ENCODE measurements at regions not wholly inside any gene's neighbourhood (a gene's known extent, or its start where the extent isn't known, plus 50 kb on each side); places are given as distances from the start of the nearest gene placed in this dataset.
"Not testable (repeated sequence)": the region's sequence is repeated elsewhere in the genome, so short reads cannot be mapped to it uniquely, and the experiment has no call there.

DNA sequence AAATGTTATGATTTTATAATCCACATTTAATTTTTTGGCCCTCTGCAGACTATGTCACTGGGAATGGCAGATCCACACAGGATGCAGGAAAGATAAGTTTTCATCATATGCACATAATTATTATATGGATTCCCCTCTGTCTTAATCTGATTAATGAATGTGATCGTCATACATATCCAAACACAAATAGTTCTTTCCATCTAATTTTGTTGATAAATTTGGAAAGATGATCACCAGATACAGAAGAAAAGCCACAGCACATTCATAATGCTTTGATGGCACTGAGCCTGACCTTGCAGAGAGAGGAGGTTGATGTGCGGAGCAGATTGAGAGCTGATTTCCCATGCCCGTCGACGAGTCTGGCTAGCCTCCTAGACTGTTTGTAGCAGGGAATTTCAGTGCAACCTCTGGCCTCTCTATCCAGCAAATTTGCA lies 471.5 kb downstream of the EPM2A start:
- no peak for DNase-seq

DNA sequence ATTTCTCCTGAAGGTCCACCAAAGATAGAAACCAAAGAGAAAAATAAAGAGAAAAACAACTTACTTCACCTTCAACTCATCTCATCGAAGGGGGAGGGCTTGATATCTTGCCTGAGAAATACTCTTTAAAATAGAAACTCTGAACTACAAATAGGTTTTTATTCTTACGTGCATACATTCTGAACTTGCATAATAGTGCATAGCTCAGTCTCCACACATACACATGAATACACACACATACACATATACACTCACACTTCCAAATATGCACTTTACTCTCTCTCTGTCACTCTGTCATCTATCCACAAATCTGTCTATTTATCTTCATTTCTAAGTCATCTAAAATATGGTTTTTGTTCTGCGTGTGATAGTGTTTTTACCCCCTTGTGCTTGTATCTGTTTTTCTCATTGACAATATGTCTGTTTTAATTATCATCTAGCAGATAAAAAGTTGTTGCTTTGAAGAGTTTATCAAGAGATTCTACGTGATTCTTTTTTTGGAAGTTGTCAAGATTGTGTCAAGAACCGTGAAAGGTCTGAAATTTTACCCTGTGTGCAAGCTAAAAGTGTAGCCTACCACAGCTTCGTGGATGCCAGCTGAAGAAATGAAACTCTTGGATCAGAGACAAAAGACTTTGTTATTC lies 468.8 kb downstream of the EPM2A start:
- DNase-seq = no peak

DNA sequence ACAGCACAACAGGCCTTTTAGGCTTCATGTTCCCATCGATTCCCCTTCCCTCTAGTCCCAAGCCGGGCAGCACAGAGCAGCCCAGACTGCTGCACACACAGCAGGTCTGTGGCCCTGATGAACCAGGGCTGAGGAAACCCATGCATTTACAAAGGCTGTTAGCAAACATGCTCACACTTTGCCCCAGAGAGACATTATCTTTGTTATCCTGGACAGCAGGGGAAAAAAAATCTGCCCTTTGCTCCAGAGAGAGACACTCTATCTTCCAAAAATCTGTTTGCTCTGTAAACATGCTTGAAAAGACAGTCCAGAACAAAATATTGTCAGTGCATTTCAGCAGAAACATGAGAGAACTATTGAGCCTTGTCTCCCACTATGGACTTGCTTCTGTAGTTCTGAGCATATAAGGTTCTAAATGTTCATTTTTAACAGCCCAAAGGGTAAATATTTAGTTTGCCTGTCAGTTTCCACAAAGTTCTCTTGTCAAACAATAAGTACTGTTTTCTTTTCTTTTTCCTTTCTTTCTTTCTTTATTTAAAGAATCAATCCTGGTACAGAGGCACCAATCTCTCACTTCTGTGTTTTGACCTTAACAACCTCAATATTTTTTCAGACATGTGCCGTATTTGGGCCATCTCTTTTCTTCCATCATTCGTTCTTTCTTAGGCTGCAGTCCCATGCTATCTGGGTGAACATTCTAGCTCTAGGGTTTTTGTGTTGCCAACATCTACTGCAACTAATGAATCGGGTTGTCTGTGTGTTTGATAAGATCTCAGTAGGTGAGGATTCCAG lies 468.0 kb downstream of the EPM2A start:
- no peak for DNase-seq

DNA sequence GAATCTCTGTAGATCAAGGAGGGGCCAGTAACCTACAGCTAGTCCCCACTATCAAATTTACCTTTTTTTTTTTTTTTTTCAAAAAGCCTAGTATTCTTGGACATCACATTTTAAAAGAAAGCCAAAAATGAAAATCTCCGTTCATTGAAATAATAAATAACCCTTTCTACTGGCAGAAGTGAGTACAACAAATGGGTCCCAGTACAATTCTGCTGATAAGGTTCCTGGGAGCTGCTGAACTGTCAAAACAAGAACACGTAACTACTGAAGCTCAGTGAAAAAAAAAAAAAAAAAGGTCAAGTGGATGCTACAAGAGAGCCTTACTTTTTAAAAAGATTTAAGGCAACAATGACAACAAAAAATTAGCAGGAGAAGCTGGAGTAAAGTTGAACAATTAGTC lies 464.9 kb downstream of the EPM2A start:
- DNase-seq = no peak

DNA sequence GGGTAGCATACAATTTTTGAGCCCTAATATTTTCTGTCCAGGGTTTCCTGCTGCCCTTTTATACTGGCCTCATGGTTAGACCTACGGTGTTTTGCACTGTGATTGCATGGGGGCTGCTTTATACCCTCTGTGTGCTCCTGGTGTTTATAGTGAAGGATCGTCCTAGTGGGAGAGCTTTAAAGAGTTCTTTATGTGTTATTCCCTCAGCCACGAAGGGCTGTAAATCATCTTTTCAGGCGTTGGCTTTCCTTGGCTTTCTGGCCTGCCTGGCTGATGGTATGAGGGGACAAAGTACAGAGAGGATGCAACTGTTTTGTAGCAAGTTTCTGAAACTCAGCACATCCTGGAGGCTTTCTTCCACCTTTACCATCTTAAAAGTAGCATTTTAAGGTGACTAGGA lies 464.3 kb downstream of the EPM2A start:
- DNase-seq = no peak

DNA sequence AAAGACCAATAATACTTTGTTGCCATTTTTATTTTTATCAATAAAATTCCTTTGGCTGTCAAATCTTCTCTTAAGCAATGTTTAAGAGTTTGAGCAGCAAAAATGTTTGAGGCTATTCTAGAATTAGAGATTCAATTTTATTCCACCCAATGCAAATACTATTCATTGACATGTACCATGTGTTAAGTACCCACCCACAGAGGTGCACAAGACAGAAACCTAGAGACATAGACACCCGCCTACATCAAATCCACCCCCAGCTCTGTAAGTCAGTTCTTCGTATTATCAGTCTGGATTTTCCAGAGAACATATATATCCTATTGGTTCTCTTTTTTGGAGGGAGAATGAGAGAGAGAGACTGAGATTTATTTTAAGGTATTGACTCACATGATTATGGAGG lies 463.7 kb downstream of the EPM2A start:
- DNase-seq = no peak

DNA sequence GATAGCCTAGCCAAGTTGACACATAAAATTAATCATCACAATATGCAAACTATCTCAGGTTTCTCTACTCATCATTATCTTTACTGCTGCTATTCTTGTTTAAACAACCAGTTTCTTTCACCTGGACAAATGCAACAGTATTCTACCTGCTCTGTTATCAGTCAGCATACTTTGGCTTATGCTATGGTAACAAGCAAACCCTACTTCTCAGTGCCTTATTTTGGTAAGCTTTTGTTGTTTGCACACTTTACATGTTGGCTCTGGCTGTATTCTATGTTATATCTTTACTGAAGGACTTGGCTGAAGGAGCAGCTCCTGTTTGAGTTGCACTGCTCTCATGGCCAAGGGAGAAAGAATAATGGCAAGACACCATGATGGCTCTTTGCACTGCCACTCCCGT lies 463.1 kb downstream of the EPM2A start:
- DNase-seq = no peak

DNA sequence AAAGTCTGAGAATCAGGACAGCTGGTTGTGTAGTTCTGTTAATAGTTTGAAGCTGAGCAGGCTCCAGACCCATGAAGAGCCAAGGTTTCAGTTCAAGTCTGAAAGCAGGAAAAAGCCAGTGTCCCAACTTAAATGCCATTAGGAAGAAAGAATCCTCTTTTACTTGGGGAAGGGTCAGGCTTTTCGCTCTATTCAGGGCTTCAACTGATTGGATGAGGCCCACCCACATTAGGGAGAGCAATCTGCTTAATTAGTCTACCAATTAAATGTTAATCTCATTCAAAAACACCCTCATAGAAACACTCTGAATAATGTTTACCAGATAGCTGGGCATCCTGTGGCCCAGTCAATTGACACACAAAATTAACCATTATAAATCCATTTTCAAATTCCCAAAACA lies 462.2 kb downstream of the EPM2A start:
- no peak for DNase-seq

DNA sequence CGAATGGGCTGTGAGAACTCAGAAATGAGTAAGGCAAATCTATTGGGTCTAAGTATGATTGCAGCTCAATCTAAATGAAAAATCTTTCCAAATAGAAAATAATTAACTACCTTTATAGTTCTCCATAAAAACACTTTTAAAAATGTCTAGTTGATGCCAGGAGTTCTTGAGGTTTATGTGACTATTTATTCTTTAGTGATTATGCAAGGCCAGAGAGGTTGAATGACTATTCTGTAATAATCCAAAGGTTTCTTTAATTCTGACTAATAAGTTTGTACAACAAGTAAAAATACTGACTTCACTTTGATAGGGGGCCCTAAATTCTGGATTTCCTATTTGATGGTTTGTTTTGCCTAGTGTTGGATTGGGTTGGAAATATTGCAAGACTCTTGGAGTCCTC lies 461.2 kb downstream of the EPM2A start:
- no peak for DNase-seq

DNA sequence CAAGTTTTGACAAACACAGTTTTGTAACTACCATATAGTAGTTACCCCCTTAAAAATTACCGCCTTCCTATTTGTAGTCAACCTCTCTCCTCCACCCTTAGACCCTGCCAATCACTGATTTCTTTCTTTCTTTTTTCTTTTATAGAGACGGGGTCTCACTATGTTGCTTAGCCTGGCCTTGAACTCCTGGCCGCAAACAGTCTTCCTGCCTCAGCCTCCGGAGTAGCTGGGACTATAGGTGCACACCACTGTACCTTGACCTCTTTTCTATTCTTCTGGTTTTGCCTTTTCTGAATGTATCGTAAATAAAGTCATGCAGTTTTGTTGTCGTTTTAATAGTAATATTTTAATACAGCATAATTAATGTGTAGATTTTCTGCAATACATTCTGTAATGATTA lies 460.3 kb downstream of the EPM2A start:
- DNase-seq = no peak

DNA sequence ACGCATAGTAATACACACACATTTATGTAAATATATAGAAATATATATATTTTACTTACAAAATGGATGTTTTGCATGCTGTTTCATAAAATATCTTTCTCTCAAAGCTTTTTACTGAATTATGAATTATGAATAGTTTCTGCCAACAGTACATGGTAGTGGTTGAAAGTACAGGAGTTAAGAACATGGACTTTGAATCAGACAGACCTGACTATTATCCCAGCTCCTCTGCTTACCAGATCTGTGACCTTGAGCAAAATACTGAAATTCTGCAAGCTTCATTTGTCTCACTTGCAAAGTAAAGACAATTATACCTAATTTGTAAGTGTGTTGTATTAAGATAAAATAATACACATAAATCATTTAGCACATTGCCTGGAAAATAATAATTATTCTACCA lies 459.5 kb downstream of the EPM2A start:
- DNase-seq = no peak

DNA sequence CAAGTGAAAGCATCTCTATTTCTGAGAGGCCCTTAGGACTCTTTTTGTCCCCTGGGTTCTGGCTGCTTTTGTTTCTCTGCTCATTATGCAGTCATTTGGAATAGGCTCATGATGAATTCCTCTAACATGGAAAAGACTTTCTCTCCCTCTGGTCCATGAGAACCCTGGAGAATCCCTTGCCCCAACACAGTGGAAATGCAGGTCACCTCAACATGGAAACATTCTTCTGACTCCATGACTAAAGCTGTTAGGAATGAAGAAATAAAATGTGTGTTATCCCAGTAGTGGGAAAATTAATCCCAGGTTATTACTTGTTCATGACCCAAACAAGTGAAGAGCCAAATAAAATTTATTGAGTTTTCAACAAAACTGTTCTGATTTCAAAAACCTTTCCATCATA lies 458.6 kb downstream of the EPM2A start:
- no peak for DNase-seq

DNA sequence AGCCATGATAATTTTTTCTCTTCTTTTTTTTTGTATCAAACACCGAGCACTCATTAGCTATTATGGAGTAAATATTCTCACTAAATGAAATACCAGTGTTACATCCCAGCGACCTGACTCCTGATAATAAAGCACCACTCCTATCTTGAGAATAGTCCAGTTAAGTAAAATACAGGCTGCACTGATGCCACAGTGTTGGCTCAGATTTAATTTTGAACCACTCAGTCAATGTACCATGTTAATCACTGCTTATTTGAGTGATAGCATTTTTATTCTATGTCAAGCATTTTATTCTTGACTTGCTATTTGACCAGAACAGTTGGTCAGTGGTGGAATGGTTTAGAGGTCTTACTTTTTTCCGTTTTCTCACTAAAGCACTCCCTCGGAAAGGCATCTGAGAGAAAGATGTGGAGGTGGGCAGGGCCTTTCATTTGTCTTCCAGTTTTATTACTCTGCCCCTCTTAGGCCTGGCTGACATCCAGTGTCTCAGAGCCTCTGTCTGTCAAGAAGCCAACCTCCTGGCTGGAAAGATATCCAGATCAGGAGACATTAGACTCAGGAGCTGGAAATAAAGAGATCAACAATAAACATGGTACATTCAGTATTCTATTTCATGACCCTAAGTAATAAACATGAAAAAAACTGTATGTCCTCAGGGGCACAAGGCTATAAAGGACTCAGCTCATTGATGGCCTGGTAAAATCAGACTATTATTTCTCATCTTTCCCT lies 457.8 kb downstream of the EPM2A start:
- DNase-seq = no peak

DNA sequence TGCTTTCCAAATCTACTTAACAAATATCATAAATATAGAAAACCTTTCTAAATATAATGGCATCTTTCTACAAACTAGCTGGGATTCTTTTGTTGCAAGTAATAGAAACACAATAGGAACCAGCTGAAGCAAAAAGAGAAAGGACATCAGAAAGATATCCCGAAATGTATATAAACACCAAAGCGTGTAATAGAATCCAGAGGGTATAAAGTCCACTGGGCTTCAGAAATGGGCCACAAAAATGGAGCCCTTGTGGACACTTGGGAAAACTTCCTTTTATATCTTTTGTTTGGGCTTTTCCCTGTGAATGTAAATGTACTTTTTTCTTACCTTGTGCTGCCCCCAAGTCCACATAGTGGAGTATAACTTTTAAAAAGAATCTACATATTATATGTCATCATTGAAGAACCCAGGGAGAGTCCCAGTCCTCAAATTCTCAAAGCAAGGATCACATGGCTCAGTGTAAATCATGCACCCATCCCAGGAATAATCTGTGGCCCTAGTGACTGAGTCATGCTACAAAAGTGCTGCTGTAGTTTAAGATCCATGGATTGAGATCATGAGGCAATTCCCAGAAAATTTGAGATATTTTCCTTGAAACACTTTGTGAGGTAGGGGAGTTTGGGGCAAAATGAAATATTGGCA lies 457.0 kb downstream of the EPM2A start:
- no peak for DNase-seq

DNA sequence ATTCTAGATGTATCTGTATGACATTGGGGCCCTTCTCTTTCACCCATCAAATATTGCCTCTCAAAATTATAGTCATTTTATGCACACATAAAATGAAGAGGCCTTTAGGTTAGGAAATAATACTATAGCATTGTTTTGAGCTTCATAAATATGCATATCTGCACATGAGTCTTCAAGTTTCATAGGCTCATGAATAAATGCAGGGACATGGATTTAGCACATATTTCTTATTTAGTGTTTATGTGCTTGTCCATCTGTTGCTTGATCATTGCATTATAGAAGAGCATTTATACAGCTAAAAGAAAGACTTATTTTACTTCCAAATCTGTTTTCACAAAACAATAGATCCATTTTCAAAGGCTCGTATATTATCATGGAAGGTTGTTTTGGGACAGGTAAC lies 455.8 kb downstream of the EPM2A start:
- DNase-seq = no peak

DNA sequence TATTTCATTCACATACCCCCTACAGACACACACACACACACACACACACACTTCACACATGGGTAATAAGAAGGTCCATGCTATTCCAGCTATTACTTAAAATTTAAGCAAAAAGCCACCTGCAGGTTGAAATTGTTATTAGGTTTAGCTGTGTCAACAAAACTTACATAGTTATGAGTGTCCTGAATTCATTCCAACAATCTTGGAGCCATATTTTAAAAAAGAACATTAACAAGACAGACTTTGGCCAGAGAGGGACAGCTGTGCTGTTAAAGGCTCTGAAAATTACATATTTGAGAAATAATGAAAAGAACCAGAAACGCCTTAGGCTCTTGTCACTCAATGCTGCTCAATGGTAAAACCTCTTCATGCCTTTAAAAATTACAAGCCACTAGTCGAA lies 455.3 kb downstream of the EPM2A start:
- no peak for DNase-seq

DNA sequence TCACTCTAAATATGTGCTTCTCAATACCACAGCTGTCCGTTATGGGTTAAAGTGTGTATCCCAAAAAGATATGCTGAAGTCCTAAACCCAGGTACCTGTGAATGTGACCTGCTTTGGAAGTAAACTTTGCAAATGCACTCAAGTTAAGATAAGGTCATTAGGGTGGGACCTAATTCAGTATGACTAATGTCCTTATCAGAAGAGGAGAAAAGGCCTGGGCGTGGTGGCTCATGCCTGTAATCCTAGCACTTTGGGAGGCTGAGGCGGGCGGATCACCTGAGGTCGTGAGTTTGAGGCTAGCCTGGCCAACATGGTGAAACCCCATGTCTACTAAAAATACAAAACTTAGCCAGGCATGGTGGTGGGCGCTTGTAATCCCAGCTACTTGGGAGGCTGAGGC lies 452.1 kb downstream of the EPM2A start:
- DNase-seq = not testable (repeated sequence)

DNA sequence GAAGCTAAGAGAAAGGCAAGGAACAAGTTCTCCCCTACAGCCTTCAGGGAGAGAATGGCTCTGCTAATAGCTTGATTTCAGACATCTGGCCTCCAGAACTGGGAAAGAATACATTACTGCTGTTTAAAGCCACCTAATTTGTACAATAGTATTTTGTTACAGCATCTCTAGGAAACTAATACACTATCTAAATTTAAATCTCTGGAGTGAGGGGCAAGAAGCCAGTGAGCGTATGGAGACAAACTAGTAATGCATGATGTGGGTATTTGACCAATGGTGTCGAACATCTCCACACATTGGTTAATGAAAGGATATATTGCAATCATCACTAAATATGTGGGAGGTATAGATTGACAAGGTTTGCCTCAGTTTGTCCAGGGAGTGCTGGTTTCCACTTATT lies 451.5 kb downstream of the EPM2A start:
- DNase-seq = no peak

DNA sequence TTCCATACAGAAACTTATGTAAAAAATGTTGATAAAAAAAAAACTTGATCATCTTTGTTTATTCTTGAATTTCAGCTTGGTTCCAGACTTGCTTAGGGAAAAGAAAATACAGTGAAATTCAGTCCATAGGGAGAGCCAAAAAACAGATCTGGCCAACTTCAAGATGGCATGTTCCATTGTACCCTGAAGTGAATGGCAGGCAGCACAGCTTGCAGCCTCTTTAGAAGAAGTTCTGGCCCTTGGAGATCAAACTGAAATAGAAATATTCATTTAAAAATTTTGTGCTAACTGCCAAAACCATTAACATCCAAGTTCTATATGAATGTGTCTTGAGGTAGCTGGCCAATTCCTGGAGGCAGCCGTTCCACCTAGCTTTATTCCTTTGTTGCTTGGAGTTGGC lies 448.4 kb downstream of the EPM2A start:
- DNase-seq = no peak

DNA sequence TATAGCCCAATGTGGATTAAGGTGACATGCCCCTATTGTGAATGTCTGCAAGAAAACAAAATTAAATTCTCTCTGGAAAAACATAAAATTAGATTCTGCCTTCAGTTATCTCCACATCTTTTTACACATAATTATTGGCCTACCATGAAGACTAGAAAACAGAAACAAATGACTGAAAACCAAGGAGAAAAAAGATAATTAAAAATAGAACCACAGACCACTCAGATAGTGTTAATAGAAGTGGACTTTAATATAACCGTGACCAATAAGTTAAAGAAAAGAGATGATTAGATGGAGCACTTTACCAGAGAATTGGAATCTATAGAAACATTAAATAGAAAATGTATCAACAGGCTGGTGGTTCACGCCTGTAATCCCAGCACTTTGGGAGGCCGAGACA lies 445.7 kb downstream of the EPM2A start:
- DNase-seq = no peak

DNA sequence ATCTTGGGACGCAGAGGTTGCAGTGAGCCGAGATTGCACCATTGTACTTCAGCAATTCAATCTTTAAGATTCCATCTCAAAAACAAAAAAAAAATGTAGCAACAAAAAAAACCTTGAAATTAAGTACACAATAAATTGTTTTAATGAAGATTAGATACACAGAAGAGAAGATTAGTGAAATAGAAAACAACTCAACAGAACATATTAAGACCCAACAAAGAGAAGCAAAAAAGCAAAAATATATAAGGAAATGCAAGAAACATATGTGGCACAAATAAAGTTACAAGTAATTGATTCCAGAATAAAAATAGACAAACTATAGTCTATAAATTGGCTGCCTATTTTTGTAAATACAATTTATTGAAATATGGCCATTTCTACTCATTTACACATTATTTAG lies 445.2 kb downstream of the EPM2A start:
- no peak for DNase-seq

DNA sequence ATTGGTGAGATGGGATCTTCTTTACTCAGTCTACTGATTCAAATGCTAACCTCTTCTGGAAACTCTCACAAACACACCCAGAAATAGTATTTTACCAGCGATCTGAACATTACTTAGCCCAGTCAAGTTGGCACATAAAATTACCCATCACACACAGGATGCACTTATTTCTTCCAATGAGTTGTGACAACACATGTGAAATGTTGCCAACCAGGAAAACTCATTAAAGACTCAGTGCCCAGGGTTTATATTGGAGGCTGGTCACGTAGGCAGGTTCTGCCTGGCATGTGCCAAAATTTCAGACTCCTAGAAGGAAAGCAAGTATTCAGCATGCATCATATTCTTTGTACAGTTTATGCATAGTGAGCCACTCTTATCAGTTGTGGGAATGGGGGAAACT lies 443.3 kb downstream of the EPM2A start:
- no peak for DNase-seq

DNA sequence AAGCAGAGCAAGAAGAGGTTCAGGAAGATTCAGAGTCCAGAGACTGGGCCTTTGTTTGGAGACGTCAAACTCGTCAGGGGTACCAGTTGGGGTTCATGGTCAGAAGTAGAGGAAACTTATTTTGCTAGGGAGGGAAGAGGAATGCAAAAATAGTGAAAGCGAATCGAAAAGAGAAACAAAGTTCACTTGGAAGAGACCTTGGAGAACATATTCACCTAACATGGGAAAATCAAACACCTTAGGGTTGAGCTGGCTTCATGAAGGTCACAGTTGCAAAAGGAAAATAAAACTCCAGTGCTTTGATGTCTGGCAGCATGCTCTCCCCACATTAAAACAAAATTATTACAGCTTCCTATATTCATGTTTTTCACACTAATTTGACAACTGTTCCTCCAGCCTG lies 440.4 kb downstream of the EPM2A start:
- no peak for DNase-seq

DNA sequence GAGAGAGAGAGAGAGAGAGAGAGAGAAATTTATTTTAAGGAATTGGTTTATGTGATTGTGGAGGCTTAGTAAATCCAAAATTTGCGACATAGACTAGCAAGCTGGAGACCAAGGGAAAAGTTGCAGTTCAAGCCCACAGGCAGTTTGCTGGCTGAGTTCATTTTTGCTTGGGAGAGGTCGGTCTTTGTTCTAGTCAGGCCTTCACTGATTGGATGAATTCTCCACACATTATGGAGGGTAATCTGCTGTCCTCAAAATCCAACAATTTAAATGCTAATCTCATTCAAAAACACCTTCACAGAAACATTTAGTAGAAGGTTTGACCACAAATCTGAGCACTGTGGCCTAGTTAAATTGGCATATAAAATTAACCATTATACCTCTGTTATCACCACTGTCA lies 439.6 kb downstream of the EPM2A start:
- no peak for DNase-seq

Data from inflammatory macrophage treated with lipopolysaccharide for 1 hour (primary cell).